ENCODE measurements at regions not wholly inside any gene's neighbourhood (a gene's known extent, or its start where the extent isn't known, plus 50 kb on each side); places are given as distances from the start of the nearest gene placed in this dataset.
"Not testable (repeated sequence)": the region's sequence is repeated elsewhere in the genome, so short reads cannot be mapped to it uniquely, and the experiment has no call there.

DNA sequence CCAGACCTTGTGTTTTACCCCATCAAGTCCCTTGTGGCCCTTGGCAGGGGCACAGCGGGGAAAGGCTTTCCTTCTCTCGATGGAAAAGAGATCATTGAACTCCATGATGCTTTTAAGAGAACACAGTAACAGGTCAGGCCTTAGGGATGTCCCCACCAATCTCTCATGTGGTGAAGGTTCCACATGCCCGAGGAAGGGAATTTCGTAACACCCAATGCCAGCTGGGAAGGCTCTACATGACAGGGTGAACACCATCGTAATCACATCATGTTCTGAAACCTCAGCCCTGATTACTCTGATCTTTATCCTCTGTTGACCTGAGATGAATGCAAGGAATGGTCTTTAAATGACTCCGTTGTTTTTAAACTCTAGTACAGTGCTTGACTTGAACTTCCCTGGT lies 105.5 kb upstream of the SPAG17 start:
- no peak for DNase-seq

DNA sequence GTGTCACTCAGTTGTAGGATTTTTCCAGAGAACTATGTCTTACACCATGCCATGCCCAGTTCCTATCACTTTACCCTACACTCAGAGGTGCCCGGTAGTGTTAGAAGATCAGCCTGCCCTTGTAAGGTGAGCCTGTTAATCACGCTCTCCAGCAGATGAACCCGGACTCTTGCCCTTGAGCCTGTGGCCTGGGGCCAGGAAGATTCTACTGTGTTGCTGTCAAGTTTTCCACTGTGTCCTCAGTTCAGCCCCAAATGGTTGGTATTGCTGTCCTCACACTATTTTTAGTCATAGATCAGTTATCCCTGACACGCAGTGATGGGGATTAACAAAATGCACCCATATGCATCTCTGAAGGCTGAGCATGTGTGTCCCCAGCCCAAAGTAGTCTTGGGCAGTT lies 105.0 kb upstream of the SPAG17 start:
- DNase-seq, result no peak

DNA sequence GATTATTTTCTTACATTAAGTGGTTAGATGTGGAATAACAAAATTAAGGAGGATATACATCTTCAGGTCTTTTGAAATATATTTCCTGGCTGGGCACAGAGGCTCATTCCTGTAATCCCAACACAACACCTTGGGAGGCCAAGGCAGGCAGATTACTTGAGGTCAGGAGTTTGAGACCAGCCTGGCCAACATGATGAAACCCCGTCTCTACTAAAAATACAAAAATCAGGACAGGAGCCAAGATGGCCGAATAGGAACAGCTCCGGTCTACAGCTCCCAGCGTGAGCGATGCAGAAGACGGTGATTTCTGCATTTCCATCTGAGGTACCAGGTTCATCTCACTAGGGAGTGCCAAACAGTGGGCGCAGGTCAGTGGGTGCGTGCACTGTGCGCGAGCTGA lies 95.6 kb upstream of the SPAG17 start:
- DNase-seq, result not testable (repeated sequence)

DNA sequence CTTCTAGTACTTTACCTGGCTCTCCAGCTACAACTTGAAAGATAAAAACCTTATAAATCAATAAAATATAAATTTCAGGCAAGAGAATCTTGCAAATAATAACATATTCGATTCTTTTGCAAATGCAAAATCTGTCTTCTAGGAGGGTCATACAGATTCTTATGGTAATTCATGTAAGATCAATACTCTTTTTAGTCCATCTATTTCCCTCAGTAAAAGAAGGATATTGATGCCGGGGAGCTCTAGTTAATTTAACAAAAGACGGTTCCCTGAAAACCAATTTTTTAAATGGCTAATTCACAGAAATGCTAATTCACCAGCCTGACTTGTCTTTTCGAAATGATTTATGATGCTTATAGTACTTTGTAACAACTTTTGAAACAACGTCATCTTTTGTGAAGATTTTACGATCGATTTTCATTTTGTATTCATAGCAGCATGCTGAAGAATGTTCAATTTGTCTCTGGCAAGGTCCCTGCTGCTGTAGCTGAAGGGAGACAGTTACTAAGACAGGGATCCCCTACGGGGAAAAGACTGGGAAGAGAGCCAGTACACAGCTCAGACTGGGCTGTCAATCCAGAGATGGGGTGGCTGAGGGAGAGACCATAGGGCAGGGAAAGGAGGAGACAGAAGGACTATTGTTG lies 90.6 kb upstream of the SPAG17 start:
- DNase-seq, result no peak

DNA sequence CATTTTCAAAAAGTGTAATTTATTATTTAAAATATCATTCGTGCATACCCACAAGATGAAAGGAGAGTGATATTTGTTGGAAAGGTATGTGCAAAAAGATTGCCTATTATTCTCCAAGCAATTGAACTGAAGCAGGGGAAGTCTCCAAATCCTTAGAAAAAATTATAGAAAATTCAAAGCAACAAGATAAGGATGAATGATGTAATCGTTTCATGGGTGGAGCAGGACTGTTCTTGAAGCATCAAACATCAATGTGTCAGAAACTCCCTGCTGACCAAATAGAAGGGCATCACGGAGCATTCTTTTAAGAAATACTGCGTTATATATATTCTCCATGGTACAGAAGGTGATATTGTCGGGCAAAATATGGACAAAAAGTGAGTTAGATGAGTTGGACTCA lies 87.9 kb upstream of the SPAG17 start:
- DNase-seq, result no peak

DNA sequence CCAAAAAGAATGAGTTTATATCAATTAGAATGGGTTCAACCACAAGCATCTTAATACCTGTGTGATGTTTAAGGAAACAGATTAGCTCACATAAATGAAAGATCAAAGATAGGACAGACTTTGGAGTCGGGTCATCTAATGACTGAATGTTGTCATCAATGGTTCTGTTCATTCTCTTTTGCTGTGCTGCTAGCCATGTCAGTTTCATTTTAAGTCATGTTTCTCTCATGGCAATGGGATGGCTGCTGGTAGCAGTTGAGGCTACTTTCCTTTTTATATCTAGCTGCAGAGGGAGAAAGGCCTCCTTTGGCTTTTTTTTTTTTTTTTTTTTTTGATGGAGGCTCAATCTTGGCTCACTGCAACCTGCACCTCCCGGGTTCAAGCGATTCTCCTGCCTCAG lies 86.9 kb upstream of the SPAG17 start:
- DNase-seq, result no peak

DNA sequence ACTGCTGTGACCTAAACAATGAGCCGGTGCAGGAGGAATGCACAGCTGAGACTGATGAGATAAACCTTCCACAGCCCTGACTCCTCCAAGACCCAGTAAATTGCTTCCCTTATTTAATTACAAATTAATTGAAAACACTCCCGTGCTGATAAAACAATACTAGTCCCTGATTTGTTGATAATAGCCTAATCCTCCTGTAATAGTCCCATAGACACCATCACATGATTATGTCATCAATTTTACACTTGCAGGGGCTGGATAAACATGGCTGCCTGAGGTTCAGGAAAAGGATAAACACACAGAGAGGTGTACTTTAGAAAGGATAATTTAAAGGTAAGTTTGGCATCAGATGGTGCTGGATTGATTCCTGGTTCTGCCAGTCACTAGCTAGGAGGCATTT lies 84.6 kb upstream of the SPAG17 start:
- no peak for DNase-seq

DNA sequence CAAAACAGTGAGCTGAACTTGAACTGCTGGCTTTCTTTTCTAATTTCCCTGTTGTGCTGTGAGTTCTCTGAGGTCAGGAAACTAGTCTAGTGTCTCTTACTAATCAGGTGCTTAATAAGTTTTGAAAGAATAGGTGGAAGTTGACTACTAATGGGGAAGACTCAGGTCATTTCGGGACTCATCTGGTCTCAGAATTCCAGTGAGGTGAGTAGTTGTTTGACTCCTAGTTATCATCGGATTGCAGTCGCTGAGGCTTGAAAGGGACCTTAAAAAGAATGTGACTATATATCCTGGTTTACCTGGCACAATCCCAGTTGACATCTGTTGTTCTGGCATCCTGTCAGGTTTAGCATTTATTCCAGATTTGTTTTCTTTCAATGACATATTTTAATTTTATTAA lies 81.4 kb upstream of the SPAG17 start:
- DNase-seq, result no peak

DNA sequence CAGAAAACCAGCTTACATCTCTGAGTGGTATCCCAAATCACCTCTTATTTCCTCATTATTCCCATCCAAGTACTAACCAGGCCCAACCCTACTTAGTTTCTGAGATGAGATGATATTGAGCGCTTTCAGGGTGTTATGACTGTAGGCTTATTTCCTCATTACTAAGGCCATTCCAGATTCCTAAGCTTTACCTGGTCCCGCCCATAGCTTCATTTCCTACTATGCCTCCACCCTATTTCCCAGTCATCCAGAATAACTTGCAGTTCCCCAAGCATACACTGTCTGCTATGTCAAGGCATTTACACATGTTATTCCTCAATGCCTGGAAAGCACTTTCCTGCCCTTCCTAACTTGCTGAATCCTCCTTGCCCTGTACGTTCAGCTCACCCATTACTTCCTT lies 79.3 kb upstream of the SPAG17 start:
- DNase-seq, result no peak

DNA sequence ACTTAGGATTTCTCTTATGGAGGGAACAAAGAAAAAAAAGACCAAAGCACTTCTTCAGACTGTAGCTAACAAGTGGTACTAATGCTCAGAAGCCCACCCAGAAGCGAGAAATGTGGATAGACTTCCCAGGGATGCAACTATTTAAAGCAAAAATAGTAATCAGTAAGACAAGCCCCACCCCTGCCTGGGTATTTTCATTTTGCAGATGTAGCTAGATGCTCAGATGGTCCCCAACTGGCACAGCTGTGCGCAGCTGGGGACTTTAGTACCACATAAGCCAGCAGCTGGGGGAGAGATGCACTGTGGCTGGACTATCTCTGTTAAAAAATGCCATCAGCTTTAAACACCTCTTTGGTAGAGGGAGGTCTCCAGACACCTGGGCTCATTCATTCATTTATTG lies 77.8 kb upstream of the SPAG17 start:
- DNase-seq, result no peak

DNA sequence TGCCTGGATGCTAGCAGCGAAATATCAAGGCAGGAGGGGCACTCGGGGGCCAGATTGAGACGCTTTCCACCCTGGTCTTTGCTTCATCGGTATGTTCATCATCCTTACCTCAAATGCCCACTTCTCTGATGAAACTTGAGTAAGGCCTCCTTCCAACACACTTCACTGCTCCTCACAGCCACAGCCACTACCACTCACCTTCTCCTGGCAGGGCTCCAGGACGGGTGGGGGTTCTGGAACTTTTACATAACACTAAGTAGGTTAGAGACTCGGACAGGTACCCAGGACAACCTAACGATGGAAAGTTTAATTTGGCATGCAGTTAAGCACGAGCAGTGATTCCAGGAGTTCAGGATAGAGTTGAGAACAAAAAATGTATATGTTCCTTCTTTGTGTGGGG lies 73.9 kb upstream of the SPAG17 start:
- DNase-seq, result no peak

DNA sequence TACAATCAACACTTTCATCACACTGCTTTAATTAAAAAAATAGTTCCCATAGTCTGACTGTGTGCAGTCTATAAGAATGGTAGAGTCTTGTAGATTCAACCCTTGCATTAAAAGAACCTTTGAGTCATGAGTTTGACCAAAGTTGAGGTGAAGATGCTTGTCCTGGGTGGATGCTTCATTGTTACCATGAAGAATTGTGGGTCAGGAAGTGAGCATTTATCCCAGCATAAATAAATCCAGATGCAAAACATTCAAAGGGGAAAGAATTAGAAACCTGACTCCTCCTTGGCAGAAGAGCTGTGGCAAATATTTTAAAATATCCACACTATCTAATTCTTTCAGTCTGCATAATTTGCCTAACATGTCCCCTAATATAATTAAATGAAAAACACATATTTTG lies 72.9 kb upstream of the SPAG17 start:
- DNase-seq, result no peak

DNA sequence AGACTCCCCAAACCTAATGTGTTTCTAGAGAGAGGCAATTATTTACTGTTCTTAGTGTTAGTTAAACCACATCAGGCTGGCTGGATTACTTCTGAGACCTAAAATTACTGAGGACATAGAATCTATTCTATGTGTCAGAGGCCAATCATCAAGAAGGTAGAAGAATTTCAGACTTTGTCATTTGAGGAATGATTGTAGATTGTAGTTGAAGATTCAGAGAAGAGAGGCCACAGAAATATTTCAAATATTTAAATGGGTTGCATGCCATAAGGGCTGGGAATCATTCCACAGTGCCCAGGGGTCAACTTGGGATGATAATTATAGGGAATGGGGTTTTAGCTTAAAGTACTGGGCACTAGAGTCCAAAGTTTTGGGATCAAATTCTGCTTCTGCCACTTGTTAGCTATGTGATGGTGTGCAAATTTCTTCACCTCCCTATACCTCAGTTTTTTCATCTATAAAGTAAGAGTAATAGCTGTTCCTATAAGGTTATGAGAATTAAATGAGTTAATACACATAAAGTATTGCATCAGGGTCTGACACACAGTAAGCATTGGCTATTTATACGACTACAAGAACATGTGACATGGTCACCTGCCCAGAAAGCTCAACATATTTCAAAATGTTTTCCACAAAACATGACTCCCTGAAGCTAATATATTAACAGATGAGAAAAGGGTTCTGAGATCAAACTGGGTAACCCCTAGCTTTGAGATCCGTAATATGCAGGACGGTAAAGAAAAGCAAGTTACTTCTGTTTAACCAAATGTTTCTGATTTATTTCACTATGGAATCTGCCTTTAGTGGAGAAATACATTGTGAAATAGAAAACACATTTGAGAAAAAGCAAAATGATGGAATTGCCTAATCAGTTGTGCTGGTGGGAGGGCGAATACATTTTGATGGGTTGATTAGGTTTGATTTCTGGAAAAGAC lies 69.7 kb upstream of the SPAG17 start:
- no peak for DNase-seq

DNA sequence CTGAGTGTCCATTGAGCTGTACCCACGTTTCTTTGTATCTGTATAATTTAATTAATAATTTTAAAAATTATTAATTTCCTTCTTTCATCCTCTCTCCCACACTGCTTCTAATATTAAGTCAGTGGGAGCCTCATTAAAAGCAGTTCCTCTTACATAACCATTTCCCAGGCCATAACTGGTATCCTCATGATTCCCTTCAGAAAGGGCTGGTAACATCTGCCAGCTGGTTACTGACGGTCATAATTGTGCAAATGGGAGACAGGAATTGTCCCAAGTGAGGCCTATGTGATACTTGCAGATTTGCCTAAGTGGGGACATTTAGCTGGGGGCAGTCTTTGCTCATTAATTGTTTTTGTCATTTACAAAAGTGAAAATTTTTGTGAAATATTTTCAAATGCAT lies 69.0 kb upstream of the SPAG17 start:
- no peak for DNase-seq

DNA sequence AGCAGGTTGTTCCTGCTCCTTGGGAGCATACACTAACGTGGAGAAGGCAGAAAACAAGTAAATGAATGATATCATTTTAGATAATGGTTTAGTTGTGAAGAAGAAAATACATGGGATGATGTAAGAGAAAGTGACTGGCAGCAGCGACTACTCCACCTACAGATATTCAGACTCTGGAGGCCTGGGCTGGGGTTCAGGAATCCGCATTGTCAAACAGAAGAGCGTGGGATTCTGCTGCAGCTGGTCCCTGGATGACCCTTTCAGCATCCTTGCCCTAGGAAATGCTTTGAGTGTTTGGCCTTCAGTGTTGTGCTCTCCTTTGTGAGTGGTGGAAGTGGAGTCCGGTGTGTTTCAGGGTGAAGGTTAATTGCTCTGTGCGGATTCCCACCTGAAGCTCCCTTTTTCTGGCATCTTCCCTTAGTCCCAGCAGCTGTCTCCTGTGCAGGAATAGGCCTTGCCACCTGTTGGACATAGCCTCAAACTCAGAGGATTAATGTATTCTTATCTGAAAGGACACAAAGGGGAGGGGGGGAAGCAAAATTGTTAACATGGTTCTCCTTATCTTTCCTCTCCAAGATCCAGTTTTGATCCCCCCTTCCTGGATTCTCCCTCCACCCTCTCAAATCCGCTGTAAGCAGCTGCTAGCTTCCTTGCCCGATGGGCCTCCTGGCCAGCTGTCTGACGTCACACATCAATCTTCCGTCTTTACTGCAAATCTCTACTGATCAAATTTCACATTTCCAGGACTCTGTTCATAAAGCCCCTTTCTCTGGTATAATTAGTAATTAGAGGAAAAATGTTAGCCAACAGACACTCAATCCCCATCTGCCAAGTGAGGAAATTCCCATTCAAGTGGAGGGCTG lies 68.3 kb upstream of the SPAG17 start:
- DNase-seq, result peak; percentile 59

DNA sequence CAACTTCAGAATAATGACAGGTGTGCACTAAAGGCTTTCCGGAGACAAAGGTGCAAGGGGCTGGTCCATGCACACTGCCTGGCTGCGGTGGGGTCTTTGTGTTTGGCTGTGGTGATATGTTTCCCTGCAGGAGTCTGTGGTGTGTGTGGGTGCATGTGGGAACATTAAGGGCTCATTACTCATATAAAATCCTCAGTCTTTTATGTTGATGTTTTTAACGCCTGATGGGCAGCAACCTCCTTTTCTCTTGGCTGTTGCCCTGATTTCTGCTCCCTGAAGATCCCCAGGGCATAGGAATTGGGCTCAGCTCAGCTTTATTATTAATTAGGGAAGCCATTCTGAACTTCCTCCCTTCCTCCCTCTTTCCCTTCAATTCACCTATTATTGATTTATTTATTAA lies 67.6 kb upstream of the SPAG17 start:
- no peak for DNase-seq

DNA sequence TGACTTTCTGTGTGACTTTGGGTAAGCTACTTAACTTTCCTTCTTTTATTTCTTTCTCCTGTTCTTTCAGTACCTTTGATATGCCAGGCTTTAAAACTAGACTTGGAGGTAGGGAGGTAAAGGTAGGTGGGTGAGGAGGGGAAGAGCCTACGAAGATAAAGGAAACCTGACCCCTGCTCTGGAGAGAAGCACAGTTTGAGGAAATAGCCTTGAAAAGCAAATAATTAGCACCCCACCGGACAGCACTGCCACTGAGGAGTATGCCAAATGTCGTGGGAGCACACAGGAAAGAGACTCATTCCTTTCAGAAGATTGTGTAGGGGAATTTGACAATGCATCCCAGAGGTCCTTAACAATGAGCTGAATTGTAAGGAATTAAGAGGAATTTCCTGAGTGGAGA lies 65.2 kb upstream of the SPAG17 start:
- no peak for DNase-seq

DNA sequence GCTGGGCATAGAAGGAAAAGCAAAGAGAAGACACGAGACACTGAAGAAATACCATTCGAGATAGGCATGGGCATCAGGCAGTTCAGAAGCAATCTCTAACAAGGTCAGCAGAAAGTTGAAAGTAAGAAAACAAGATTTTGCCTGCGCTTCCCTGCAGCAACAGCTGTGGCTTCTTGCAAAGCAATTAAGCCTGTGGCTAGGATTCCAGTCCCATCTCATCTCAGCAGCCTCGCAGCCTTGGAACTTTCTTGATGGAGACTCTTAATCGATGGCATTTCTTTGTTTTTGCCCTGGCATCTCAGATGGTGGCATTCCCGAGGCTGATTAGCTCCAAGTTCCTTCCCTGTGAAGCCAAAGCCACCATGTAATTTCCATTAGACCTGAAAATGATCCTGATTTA lies 64.6 kb upstream of the SPAG17 start:
- no peak for DNase-seq

DNA sequence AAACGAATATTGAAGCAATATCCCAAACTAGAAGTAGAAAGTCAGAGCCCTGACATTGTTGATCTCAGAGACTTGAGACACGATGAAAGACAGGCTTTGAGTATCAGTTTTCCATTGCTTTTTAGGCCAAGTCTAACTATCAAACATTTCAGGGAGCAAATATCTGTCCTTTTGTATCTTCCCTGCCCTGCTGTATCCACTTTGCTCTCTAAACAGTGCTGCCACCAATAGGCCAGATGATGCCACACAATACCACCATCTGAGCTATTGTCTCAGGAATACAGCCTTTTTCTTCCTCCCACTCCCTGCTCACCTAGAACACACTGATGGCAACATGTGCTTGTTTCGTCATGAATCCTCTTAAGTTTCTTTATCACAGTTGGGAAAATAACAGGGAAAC lies 62.6 kb upstream of the SPAG17 start:
- peak; percentile 51 for DNase-seq

DNA sequence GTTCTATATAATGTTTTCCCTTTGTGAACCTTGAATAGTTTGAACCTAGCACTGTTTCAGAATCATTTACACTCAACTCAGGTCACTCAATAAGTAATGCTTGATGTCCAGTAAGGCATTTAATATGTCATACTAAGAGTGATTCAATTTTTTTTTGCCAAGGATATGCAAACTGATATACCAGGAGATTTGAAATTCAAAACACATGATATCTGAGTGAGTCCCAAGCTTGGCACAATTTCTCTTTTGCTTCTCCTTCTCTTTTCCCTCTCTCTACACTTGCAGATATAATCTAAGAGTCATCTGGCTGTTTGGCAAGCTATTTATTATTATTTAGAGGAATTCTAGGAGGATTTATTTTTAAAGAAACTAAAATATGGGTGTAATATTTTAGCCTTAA lies 61.6 kb upstream of the SPAG17 start:
- DNase-seq, result no peak

DNA sequence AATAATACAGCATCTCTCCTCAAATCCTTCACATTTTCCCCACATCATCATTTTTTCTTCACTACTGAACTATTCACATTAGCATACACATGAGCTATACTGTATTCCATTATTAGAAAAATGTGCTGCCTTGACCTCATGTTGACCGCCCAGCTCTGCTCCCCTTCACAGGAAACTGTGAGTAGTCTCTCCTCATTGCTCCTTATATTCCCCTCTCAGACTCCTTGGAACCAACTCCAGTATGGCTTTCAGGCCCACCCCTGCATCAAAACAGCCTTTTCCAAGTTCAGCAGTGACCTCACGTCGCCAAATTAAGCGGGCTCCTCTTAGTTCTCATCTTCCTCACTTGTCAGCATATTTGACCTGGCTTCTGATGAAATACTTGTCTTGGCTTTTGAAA lies 59.2 kb upstream of the SPAG17 start:
- no peak for DNase-seq

DNA sequence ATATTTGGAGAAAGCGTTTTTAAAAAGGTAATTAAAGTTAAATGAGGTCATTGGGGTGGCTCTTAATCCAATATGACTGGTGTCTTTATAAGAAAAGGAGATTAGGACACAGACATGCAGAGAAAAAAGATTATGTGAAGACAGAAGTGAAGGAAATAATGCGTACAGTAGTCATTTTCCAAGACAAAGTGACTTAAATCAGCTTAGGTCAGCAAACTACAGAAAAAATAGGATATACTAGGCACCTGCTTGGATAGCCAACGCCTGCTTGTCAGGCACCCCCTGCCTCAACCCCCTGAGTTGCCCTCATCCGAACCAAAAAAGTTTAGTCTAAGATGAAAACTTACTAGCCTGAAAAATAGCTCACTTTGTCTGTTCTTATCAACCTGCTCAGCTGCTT lies 58.2 kb upstream of the SPAG17 start:
- DNase-seq, result no peak

Measured in NCI-H1105 treated with DMSO at 0.1 percent for 48 hours (cell line).